BLaER1 treated with 17β-estradiol and CSF1 and Interleukin-3, amounts not matched to agents 10 nM and 100 nM (cell line): ENCODE measurements at regions not wholly inside any gene's neighbourhood (a gene's known extent, or its start where the extent isn't known, plus 50 kb on each side); places are given as distances from the start of the nearest gene placed in this dataset.

Experiments used
- H3K27ac ChIP-seq, 11 experiments: shearing (Covaris generic); formaldehyde crosslinking; 2 replicates each; pipeline ENCODE4 v1.8.1; 2022
- H3K27me3 ChIP-seq, 11 experiments: shearing (Covaris generic); formaldehyde crosslinking; 2 replicates each; pipeline ENCODE4 v1.8.1; 2022
- H3K36me3 ChIP-seq, 11 experiments: shearing (Covaris generic); formaldehyde crosslinking; 2 replicates each; pipeline ENCODE4 v1.8.1; 2022
- H3K4me1 ChIP-seq, 10 experiments: shearing (Covaris generic); formaldehyde crosslinking; 2 replicates each; pipeline ENCODE4 v1.8.1; 2022
- H3K4me2 ChIP-seq, 11 experiments: shearing (Covaris generic); formaldehyde crosslinking; 2 replicates each; pipeline ENCODE4 v1.8.1; 2022
- H3K4me3 ChIP-seq, 10 experiments: shearing (Covaris generic); formaldehyde crosslinking; 2 replicates each; pipeline ENCODE4 v1.8.1; 2022
- H3K9ac ChIP-seq, 11 experiments: shearing (Covaris generic); formaldehyde crosslinking; 2 replicates each; pipeline ENCODE4 v1.8.1; 2022
- H3K9me3 ChIP-seq, 11 experiments: shearing (Covaris generic); formaldehyde crosslinking; replicated peaks in 1 of 11; 2 replicates each; pipeline ENCODE4 v1.8.1; 2022
- H4K20me1 ChIP-seq, 11 experiments: shearing (Covaris generic); formaldehyde crosslinking; 2 replicates each; pipeline ENCODE4 v1.8.1; 2022
- Cebpa-rat ChIP-seq, 11 experiments: shearing (Covaris generic); IDR thresholded peaks; 2 replicates each; pipeline ENCODE4 v1.8.1; 2022

GRCh38 chr1:69315823-69316222 lies 251.9 kb upstream of the LRRC7 start:
- H3K9me3 ChIP-seq, result peaks cover 28 to 45% (median 34%) of the 10 kb centered on the region in 11 experiments; a peak in 21 of 22 replicates
- no peak overlapping the region for H3K4me2 ChIP-seq
- H3K9ac ChIP-seq, result no peak overlapping the region
- peaks cover 0 to 25% (median 16%) of the 10 kb centered on the region in 10 experiments; a peak in 16 of 20 replicates for H3K4me1 ChIP-seq
- no peak overlapping the region for H3K4me3 ChIP-seq
- H3K36me3 ChIP-seq, result no peaks in the 10 kb centered on the region
- H3K27ac ChIP-seq, result no peak overlapping the region
- H3K27me3 ChIP-seq, result peaks cover 0 to 17% (median 0%) of the 10 kb centered on the region in 11 experiments; a peak in 4 of 22 replicates
- H4K20me1 ChIP-seq, result no peaks in the 10 kb centered on the region
- TF ChIP-seq Cebpa-rat (IDR thresholded peaks at IDR 0.05), result no peak

DNA sequence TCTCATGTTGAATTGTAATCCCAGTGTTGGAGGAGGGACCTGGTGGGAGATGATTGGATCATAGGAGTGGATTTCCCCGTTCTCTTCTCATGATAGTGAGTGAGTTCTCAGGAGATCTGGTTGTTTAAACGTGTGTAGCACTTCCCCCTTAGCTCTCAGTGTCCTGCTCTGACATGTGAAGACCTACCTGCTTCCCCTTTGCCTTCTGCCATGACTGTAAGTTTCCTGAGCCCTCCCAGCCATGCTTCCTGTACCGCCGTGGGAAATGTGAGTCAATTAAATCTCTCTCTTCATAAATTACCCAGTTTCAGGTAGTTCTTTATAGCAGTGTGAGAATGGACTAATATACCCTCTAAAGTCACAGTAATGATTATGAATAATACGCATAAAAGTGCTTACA lies 248.4 kb upstream of the LRRC7 start:
- TF ChIP-seq Cebpa-rat (IDR thresholded peaks at IDR 0.05), result no peak
- peaks cover 0 to 30% (median 0%) of the 10 kb centered on the region in 11 experiments; a peak in 5 of 22 replicates for H3K27me3 ChIP-seq
- H3K4me1 ChIP-seq, result peaks cover 0 to 36% (median 26%) of the 10 kb centered on the region in 10 experiments; a peak in 16 of 20 replicates
- no peak overlapping the region for H3K27ac ChIP-seq
- H4K20me1 ChIP-seq, result no peaks in the 10 kb centered on the region; a peak in 1 of 22 replicates
- H3K36me3 ChIP-seq, result no peaks in the 10 kb centered on the region
- no peak overlapping the region for H3K9ac ChIP-seq
- H3K9me3 ChIP-seq, result peaks cover 0 to 12% (median 7%) of the 10 kb centered on the region in 11 experiments; a peak in 13 of 22 replicates
- H3K4me2 ChIP-seq, result peak overlapping the region in 7 of 11 experiments; percentile 23 to 72 (median 66); a peak in 11 of 22 replicates
- H3K4me3 ChIP-seq, result no peak overlapping the region

GRCh38 chr1:69320757-69321211 lies 246.9 kb upstream of the LRRC7 start:
- peaks cover 0 to 34% (median 26%) of the 10 kb centered on the region in 10 experiments; a peak in 15 of 20 replicates for H3K4me1 ChIP-seq
- no peaks in the 10 kb centered on the region for H3K36me3 ChIP-seq
- no peak overlapping the region for H3K9ac ChIP-seq
- no peaks in the 10 kb centered on the region for H3K9me3 ChIP-seq
- H3K4me2 ChIP-seq, result peak overlapping the region in 9 of 11 experiments; percentile 8 to 72 (median 64); a peak in 16 of 22 replicates
- H3K27ac ChIP-seq, result 0 out of 22 replicates have a peak overlapping the region, but pooled peaks of 1 of the 11 experiments have one; percentile 48
- no peak overlapping the region for H3K4me3 ChIP-seq
- no peak for TF ChIP-seq Cebpa-rat (IDR thresholded peaks at IDR 0.05)
- no peaks in the 10 kb centered on the region; a peak in 1 of 22 replicates for H4K20me1 ChIP-seq
- H3K27me3 ChIP-seq, result peaks cover 0 to 30% (median 0%) of the 10 kb centered on the region in 11 experiments; a peak in 5 of 22 replicates

DNA sequence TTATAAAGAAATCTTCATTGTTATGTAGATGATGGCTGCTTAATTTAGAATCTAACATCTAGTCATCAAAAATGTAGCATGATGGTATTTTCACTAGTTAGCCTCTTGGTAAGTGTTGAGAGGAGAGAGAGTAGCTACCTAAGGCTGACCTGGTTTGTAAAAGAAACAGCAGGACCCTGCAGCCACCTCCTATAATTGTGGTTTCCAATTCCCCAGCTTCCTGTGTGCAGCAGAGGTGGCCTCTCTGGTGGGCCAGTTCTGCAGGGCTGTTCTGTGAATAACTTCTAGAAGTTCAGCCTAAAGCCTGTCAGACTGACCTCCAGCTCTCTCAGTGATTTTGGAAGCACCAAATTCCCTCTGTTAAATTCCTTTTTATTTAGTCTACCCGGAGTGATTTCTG lies 246.4 kb upstream of the LRRC7 start:
- no peak for TF ChIP-seq Cebpa-rat (IDR thresholded peaks at IDR 0.05)
- no peaks in the 10 kb centered on the region for H3K36me3 ChIP-seq
- peak overlapping the region in 9 of 11 experiments; percentile 7 to 72 (median 64); a peak in 14 of 22 replicates for H3K4me2 ChIP-seq
- H3K9me3 ChIP-seq, result no peaks in the 10 kb centered on the region
- no peak overlapping the region for H3K9ac ChIP-seq
- H3K27ac ChIP-seq, result no peak overlapping the region
- peaks cover 0 to 30% (median 0%) of the 10 kb centered on the region in 11 experiments; a peak in 5 of 22 replicates for H3K27me3 ChIP-seq
- peaks cover 0 to 38% (median 26%) of the 10 kb centered on the region in 10 experiments; a peak in 15 of 20 replicates for H3K4me1 ChIP-seq
- H3K4me3 ChIP-seq, result no peak overlapping the region
- H4K20me1 ChIP-seq, result no peaks in the 10 kb centered on the region; a peak in 1 of 22 replicates

DNA sequence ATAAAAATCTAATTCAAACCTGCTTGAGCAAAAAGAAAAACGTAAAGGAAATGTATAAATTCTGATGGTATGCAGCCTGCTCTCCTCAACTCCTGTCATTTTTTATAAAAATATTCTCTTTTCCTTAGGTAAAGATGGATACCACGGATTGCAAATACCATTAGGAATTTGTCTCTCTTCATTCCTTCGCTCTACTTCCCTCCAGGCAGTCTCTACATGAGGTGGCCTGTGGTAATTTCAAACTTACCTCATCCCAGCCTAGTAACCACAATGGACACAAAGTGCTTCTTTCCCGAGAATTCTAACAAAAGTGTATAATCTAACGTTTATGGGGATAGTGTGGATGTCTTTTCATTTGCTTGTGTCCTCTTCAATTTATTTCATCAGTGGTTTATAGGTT lies 239.5 kb upstream of the LRRC7 start:
- H3K36me3 ChIP-seq, result no peaks in the 10 kb centered on the region
- H3K27me3 ChIP-seq, result no peaks in the 10 kb centered on the region; a peak in 1 of 22 replicates
- H3K9me3 ChIP-seq, result peaks cover 18 to 26% (median 22%) of the 10 kb centered on the region in 11 experiments
- H3K4me3 ChIP-seq, result no peak overlapping the region
- H3K4me1 ChIP-seq, result peaks cover 0 to 5% (median 0%) of the 10 kb centered on the region in 10 experiments; a peak in 1 of 20 replicates
- no peak overlapping the region for H3K27ac ChIP-seq
- no peaks in the 10 kb centered on the region for H4K20me1 ChIP-seq
- TF ChIP-seq Cebpa-rat (IDR thresholded peaks at IDR 0.05), result no peak
- no peak overlapping the region for H3K4me2 ChIP-seq
- no peak overlapping the region for H3K9ac ChIP-seq

DNA sequence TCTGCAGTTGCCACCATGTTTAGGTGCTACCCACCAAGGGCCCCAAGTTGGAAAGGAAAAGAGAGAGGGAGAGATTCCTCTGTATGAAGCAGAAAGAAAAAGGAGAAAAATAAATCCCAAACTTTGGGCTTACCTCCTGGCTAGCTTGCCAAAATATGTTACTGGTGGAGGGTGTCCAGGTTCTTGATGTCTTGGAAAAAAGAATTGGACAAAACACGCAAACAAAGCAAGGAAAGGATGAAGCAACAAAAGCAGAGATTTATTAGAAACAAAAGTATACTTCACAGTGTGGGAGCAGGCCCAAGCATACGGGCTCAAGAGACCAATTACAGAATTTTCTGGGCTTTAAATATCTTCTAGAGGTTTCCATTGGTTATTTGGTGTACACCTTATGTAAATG lies 204.5 kb upstream of the LRRC7 start:
- H3K9me3 ChIP-seq, result no peaks in the 10 kb centered on the region
- H4K20me1 ChIP-seq, result no peaks in the 10 kb centered on the region
- H3K4me2 ChIP-seq, result no peak overlapping the region
- no peak overlapping the region for H3K9ac ChIP-seq
- H3K4me3 ChIP-seq, result no peak overlapping the region
- H3K4me1 ChIP-seq, result no peaks in the 10 kb centered on the region
- H3K27me3 ChIP-seq, result no peaks in the 10 kb centered on the region
- no peaks in the 10 kb centered on the region for H3K36me3 ChIP-seq
- TF ChIP-seq Cebpa-rat (IDR thresholded peaks at IDR 0.05), result no peak
- no peak overlapping the region for H3K27ac ChIP-seq

GRCh38 chr1:69373520-69373919 lies 194.2 kb upstream of the LRRC7 start:
- no peak for TF ChIP-seq Cebpa-rat (IDR thresholded peaks at IDR 0.05)
- no peak overlapping the region for H3K4me3 ChIP-seq
- H3K36me3 ChIP-seq, result no peaks in the 10 kb centered on the region
- H3K9me3 ChIP-seq, result peaks cover 0 to 5% (median 0%) of the 10 kb centered on the region in 11 experiments; a peak in 1 of 22 replicates
- H3K27me3 ChIP-seq, result no peaks in the 10 kb centered on the region
- no peak overlapping the region for H3K27ac ChIP-seq
- no peak overlapping the region for H3K4me2 ChIP-seq
- H3K4me1 ChIP-seq, result no peaks in the 10 kb centered on the region
- H4K20me1 ChIP-seq, result no peaks in the 10 kb centered on the region
- H3K9ac ChIP-seq, result no peak overlapping the region

DNA sequence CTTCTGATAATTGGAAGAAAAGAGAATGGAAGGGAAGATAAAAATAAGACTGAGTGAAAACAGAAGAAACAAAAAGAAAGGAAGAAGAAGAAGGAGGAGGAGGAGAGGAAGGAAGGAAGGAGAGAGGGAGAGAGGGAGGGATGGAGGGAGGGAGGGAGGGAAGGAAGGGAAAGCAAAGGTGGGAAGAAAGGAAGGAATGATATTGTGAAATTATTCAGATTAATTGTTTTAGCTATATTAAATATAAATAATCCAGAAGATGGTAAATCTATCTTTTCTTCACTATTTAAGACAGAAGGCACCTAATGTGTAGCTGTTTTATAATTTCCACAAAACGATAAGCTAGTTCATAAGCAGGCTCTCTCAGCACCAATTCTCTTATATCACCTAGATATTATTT lies 191.3 kb upstream of the LRRC7 start:
- no peaks in the 10 kb centered on the region for H3K27me3 ChIP-seq
- no peak overlapping the region for H3K9ac ChIP-seq
- H4K20me1 ChIP-seq, result no peaks in the 10 kb centered on the region
- H3K36me3 ChIP-seq, result no peaks in the 10 kb centered on the region
- no peak for TF ChIP-seq Cebpa-rat (IDR thresholded peaks at IDR 0.05)
- no peak overlapping the region for H3K27ac ChIP-seq
- no peak overlapping the region for H3K4me3 ChIP-seq
- no peak overlapping the region for H3K4me2 ChIP-seq
- H3K4me1 ChIP-seq, result no peaks in the 10 kb centered on the region
- H3K9me3 ChIP-seq, result no peaks in the 10 kb centered on the region

- Histone ChIP-seq H3K27ac (no peak overlapping the region), H3K36me3 (no peaks in the 10 kb centered on the region), H4K20me1 (no peaks in the 10 kb centered on the region), H3K4me3 (no peak overlapping the region), H3K27me3 (no peaks in the 10 kb centered on the region), H3K4me2 (no peak overlapping the region), H3K4me1 (no peaks in the 10 kb centered on the region), H3K9me3 (no peaks in the 10 kb centered on the region), H3K9ac (no peak overlapping the region)
- no peak for TF ChIP-seq Cebpa-rat (IDR thresholded peaks at IDR 0.05)
Measured at GRCh38 chr1:69377507-69377906, 190.2 kb upstream of the LRRC7 start.

DNA sequence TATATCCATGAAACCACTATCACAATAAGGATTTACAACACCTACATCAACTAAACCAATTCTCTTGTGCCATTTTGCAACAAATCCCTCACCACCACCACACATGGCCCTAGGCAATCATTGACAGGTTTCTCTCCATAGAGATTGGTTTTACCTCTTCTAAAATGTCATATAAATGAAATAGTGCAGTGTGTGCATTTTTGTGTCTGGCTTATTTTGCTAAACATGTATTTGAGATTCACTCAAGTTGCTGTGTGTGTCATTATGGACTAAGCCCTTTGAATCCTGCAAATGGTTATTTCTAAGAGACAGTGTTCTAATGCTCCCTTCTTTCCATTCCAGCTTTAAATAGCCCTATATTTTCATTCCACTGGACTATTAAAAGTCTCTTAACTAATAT lies 179.7 kb upstream of the LRRC7 start:
- no peaks in the 10 kb centered on the region for H3K36me3 ChIP-seq
- no peak overlapping the region for H3K4me3 ChIP-seq
- H3K9me3 ChIP-seq, result no peaks in the 10 kb centered on the region
- no peaks in the 10 kb centered on the region for H3K27me3 ChIP-seq
- TF ChIP-seq Cebpa-rat (IDR thresholded peaks at IDR 0.05), result no peak
- no peaks in the 10 kb centered on the region for H3K4me1 ChIP-seq
- H3K9ac ChIP-seq, result no peak overlapping the region
- no peaks in the 10 kb centered on the region for H4K20me1 ChIP-seq
- no peak overlapping the region for H3K27ac ChIP-seq
- no peak overlapping the region for H3K4me2 ChIP-seq
